ENCODE measurements at regions not wholly inside any gene's neighbourhood (a gene's known extent, or its start where the extent isn't known, plus 50 kb on each side); places are given as distances from the start of the nearest gene placed in this dataset.
"Not testable (repeated sequence)": the region's sequence is repeated elsewhere in the genome, so short reads cannot be mapped to it uniquely, and the experiment has no call there.

GRCh38 chr6:67722861-67723261, 912.2 kb upstream of the ADGRB3 start:
- DNase-seq, result no peak

- DNase-seq, result no peak
These were observed 917.8 kb upstream of the ADGRB3 start for GRCh38 chr6:67717281-67717680.

GRCh38 chr6:67706388-67706787, 928.7 kb upstream of the ADGRB3 start:
- no peak for DNase-seq

- DNase-seq, result no peak
These were observed 936.5 kb upstream of the ADGRB3 start for GRCh38 chr6:67698534-67698933.

- DNase-seq, result no peak
These were observed 941.0 kb upstream of the ADGRB3 start for GRCh38 chr6:67694127-67694526.

GRCh38 chr6:67689329-67689728, 945.8 kb upstream of the ADGRB3 start:
- DNase-seq, result no peak

GRCh38 chr6:67687396-67687795, 947.7 kb upstream of the ADGRB3 start:
- no peak for DNase-seq

GRCh38 chr6:67686225-67686624, 948.9 kb upstream of the ADGRB3 start:
- not testable (repeated sequence) for DNase-seq

- peak; percentile 34 for DNase-seq
These were observed 951.1 kb upstream of the ADGRB3 start for GRCh38 chr6:67683960-67684359.

- no peak for DNase-seq
These were observed 954.7 kb upstream of the ADGRB3 start for GRCh38 chr6:67680297-67680932.

- DNase-seq, result no peak
These were observed 955.4 kb upstream of the ADGRB3 start for GRCh38 chr6:67679566-67680296.

GRCh38 chr6:67676892-67677291, 958.2 kb upstream of the ADGRB3 start:
- DNase-seq, result no peak

- DNase-seq, result no peak
These were observed 967.3 kb upstream of the ADGRB3 start for GRCh38 chr6:67667637-67668422.

- DNase-seq, result no peak
These were observed 968.7 kb upstream of the ADGRB3 start for GRCh38 chr6:67666177-67666964.

GRCh38 chr6:67664942-67665341, 970.1 kb upstream of the ADGRB3 start:
- no peak for DNase-seq

GRCh38 chr6:67663105-67663895, 971.8 kb upstream of the ADGRB3 start:
- DNase-seq, result no peak

GRCh38 chr6:67653561-67653960, 981.5 kb upstream of the ADGRB3 start:
- no peak for DNase-seq

GRCh38 chr6:67646550-67646949, 988.5 kb upstream of the ADGRB3 start:
- DNase-seq, result no peak

- no peak for DNase-seq
These were observed 991.8 kb upstream of the ADGRB3 start for GRCh38 chr6:67643281-67643680.

GRCh38 chr6:67642582-67642981, 992.5 kb upstream of the ADGRB3 start:
- DNase-seq, result no peak

- DNase-seq, result no peak
These were observed 994.6 kb upstream of the ADGRB3 start for GRCh38 chr6:67640484-67640883.

- DNase-seq, result no peak
These were observed 995.9 kb upstream of the ADGRB3 start for GRCh38 chr6:67639161-67639560.
